ENCODE measurements at regions not wholly inside any gene's neighbourhood (a gene's known extent, or its start where the extent isn't known, plus 50 kb on each side); places are given as distances from the start of the nearest gene placed in this dataset.

- Mint-ChIP-seq H3K36me3 (ENCODE audit: low read depth) (no peaks in the 10 kb centered on the region), H3K27ac (no peak overlapping the region), H3K9me3 (no peaks in the 10 kb centered on the region), H3K4me1 (no peaks in the 10 kb centered on the region), H3K27me3 (no peaks in the 10 kb centered on the region), H3K4me3 (no peak overlapping the region)
- ATAC-seq = no peak
- no peak for DNase-seq
Measured at GRCh38 chr16:73526011-73526804, 478.3 kb upstream of the ZFHX3 start.

- H3K4me1 Mint-ChIP-seq = no peaks in the 10 kb centered on the region
- no peaks in the 10 kb centered on the region for H3K27me3 Mint-ChIP-seq
- no peak overlapping the region for H3K27ac Mint-ChIP-seq
- no peaks in the 10 kb centered on the region for H3K36me3 Mint-ChIP-seq (ENCODE audit: low read depth)
- H3K4me3 Mint-ChIP-seq = no peak overlapping the region
- H3K9me3 Mint-ChIP-seq = no peaks in the 10 kb centered on the region
- ATAC-seq (no peak), DNase-seq (no peak)
Measured at GRCh38 chr16:73523209-73523608, 475.3 kb upstream of the ZFHX3 start.

- H3K9me3 Mint-ChIP-seq = peaks cover 3% of the 10 kb centered on the region
- no peaks in the 10 kb centered on the region for H3K4me1 Mint-ChIP-seq
- H3K4me3 Mint-ChIP-seq = no peak overlapping the region
- no peaks in the 10 kb centered on the region for H3K27me3 Mint-ChIP-seq
- no peak overlapping the region for H3K27ac Mint-ChIP-seq
- H3K36me3 Mint-ChIP-seq (ENCODE audit: low read depth) = no peaks in the 10 kb centered on the region
- DNase-seq (no peak), ATAC-seq (no peak)
Measured at GRCh38 chr16:73521499-73521898, 473.6 kb upstream of the ZFHX3 start.

- no peak for DNase-seq
- Mint-ChIP-seq H3K27me3 (no peaks in the 10 kb centered on the region), H3K9me3 (peaks cover 3% of the 10 kb centered on the region), H3K4me3 (no peak overlapping the region), H3K27ac (no peak overlapping the region), H3K36me3 (ENCODE audit: low read depth) (no peaks in the 10 kb centered on the region), H3K4me1 (no peaks in the 10 kb centered on the region)
- ATAC-seq = no peak
Measured at GRCh38 chr16:73515616-73516015, 467.7 kb upstream of the ZFHX3 start.

GRCh38 chr16:73510852-73511251 lies 462.9 kb upstream of the ZFHX3 start:
- no peak for DNase-seq
- Mint-ChIP-seq H3K9me3 (no peaks in the 10 kb centered on the region), H3K4me1 (no peaks in the 10 kb centered on the region), H3K36me3 (ENCODE audit: low read depth) (no peaks in the 10 kb centered on the region), H3K27ac (no peak overlapping the region), H3K27me3 (no peaks in the 10 kb centered on the region), H3K4me3 (no peak overlapping the region)
- no peak for ATAC-seq

- H3K4me3 Mint-ChIP-seq = no peak overlapping the region
- H3K4me1 Mint-ChIP-seq = no peaks in the 10 kb centered on the region
- no peak for DNase-seq
- H3K9me3 Mint-ChIP-seq = no peaks in the 10 kb centered on the region
- no peaks in the 10 kb centered on the region for H3K36me3 Mint-ChIP-seq (ENCODE audit: low read depth)
- H3K27me3 Mint-ChIP-seq = no peaks in the 10 kb centered on the region
- H3K27ac Mint-ChIP-seq = no peak overlapping the region
- ATAC-seq = no peak
Measured at GRCh38 chr16:73506568-73507056, 458.7 kb upstream of the ZFHX3 start.

GRCh38 chr16:73505577-73505976 lies 457.6 kb upstream of the ZFHX3 start:
- H3K27ac Mint-ChIP-seq = no peak overlapping the region
- ATAC-seq (no peak), DNase-seq (no peak)
- H3K36me3 Mint-ChIP-seq (ENCODE audit: low read depth) = no peaks in the 10 kb centered on the region
- no peaks in the 10 kb centered on the region for H3K27me3 Mint-ChIP-seq
- no peaks in the 10 kb centered on the region for H3K4me1 Mint-ChIP-seq
- no peak overlapping the region for H3K4me3 Mint-ChIP-seq
- H3K9me3 Mint-ChIP-seq = no peaks in the 10 kb centered on the region

GRCh38 chr16:73504591-73505575 lies 457.0 kb upstream of the ZFHX3 start:
- DNase-seq (no peak), ATAC-seq (no peak)
- Mint-ChIP-seq H3K36me3 (ENCODE audit: low read depth) (no peaks in the 10 kb centered on the region), H3K27ac (no peak overlapping the region), H3K4me3 (no peak overlapping the region), H3K4me1 (no peaks in the 10 kb centered on the region), H3K9me3 (no peaks in the 10 kb centered on the region), H3K27me3 (no peaks in the 10 kb centered on the region)

GRCh38 chr16:73503093-73503492 lies 455.2 kb upstream of the ZFHX3 start:
- no peak for ATAC-seq

GRCh38 chr16:73499276-73499675 lies 451.3 kb upstream of the ZFHX3 start:
- Mint-ChIP-seq H3K9me3 (peaks cover 3% of the 10 kb centered on the region), H3K27me3 (no peaks in the 10 kb centered on the region), H3K4me1 (no peaks in the 10 kb centered on the region), H3K36me3 (ENCODE audit: low read depth) (no peaks in the 10 kb centered on the region), H3K4me3 (no peak overlapping the region), H3K27ac (no peak overlapping the region)
- DNase-seq (no peak), ATAC-seq (no peak)

More at GRCh38 chr16:73503093-73503492, 455.2 kb upstream of the ZFHX3 start:
- DNase-seq = no peak
- H3K4me3 Mint-ChIP-seq = no peak overlapping the region
- H3K27me3 Mint-ChIP-seq = no peaks in the 10 kb centered on the region
- H3K36me3 Mint-ChIP-seq (ENCODE audit: low read depth) = no peaks in the 10 kb centered on the region
- H3K27ac Mint-ChIP-seq = no peak overlapping the region
- no peaks in the 10 kb centered on the region for H3K4me1 Mint-ChIP-seq
- H3K9me3 Mint-ChIP-seq = no peaks in the 10 kb centered on the region

GRCh38 chr16:73485880-73486279 lies 438.0 kb upstream of the ZFHX3 start:
- Mint-ChIP-seq H3K4me3 (no peak overlapping the region), H3K27ac (no peak overlapping the region), H3K27me3 (peaks cover 13% of the 10 kb centered on the region), H3K9me3 (no peaks in the 10 kb centered on the region), H3K36me3 (ENCODE audit: low read depth) (no peaks in the 10 kb centered on the region), H3K4me1 (peaks cover 5% of the 10 kb centered on the region)
- DNase-seq = no peak
- ATAC-seq = no peak

- no peak for DNase-seq
- H3K4me3 Mint-ChIP-seq = no peak overlapping the region
- no peak overlapping the region for H3K27ac Mint-ChIP-seq
- H3K36me3 Mint-ChIP-seq (ENCODE audit: low read depth) = no peaks in the 10 kb centered on the region
- H3K27me3 Mint-ChIP-seq = peaks cover 13% of the 10 kb centered on the region
- H3K9me3 Mint-ChIP-seq = no peaks in the 10 kb centered on the region
- peaks cover 5% of the 10 kb centered on the region for H3K4me1 Mint-ChIP-seq
- no peak for ATAC-seq
Measured at GRCh38 chr16:73483934-73484711, 436.2 kb upstream of the ZFHX3 start.

GRCh38 chr16:73483076-73483791 lies 435.3 kb upstream of the ZFHX3 start:
- Mint-ChIP-seq H3K4me1 (peaks cover 5% of the 10 kb centered on the region), H3K27me3 (peaks cover 13% of the 10 kb centered on the region), H3K9me3 (no peaks in the 10 kb centered on the region), H3K4me3 (no peak overlapping the region), H3K36me3 (ENCODE audit: low read depth) (no peaks in the 10 kb centered on the region), H3K27ac (no peak overlapping the region)
- no peak for DNase-seq
- ATAC-seq = no peak

- Mint-ChIP-seq H3K27me3 (peaks cover 13% of the 10 kb centered on the region), H3K9me3 (no peaks in the 10 kb centered on the region), H3K4me3 (no peak overlapping the region), H3K4me1 (peaks cover 5% of the 10 kb centered on the region), H3K36me3 (ENCODE audit: low read depth) (no peaks in the 10 kb centered on the region), H3K27ac (no peak overlapping the region)
- ATAC-seq (no peak), DNase-seq (no peak)
Measured at GRCh38 chr16:73482310-73482709, 434.4 kb upstream of the ZFHX3 start.
